GM23338 (cell line): ENCODE measurements at regions not wholly inside any gene's neighbourhood (a gene's known extent, or its start where the extent isn't known, plus 50 kb on each side); places are given as distances from the start of the nearest gene placed in this dataset.

Experiments
- EZH2 ChIP-seq: fragments of 200-600 bp; sonication (generic); IDR thresholded peaks from one replicate; pipeline ENCODE4 v1.8.0; 2017; ENCODE audit warnings: antibody characterized with exemption, mild to moderate bottlenecking, low read depth; ENCODE audit not compliant: unreplicated experiment
- POLR2AphosphoS5 ChIP-seq: IDR thresholded peaks from 2 replicates; pipeline ENCODE4 v1.6.1; 2016; ENCODE audit warnings: antibody characterized with exemption, low read depth

- TF ChIP-seq POLR2AphosphoS5 (no peak), EZH2 (no peak)
These were observed 124.4 kb upstream of the MRPS22 start for GRCh38 chr3:139219463-139219862.
